GM12892 (cell line): ENCODE measurements at regions not wholly inside any gene's neighbourhood (a gene's known extent, or its start where the extent isn't known, plus 50 kb on each side); places are given as distances from the start of the nearest gene placed in this dataset.

Source experiments
- DNase-seq: peaks from one replicate; pipeline ENCODE4 v3.0.0; 2011; ENCODE audit not compliant: insufficient read length
- FAIRE-seq: peaks from 2 replicates; lab custom pipeline; 2011; peaks lifted over from hg19 to GRCh38; lab: Jason Lieb, UNC
- POLR2A ChIP-seq: IDR thresholded peaks from 2 replicates; pipeline ENCODE4 v1.6.1; 2011; ENCODE audit warnings: low read depth, low read length, control low read depth
- POLR2AphosphoS5 ChIP-seq: IDR thresholded peaks from 2 replicates; pipeline ENCODE4 v1.6.1; 2011; ENCODE audit warnings: low read depth, low read length, control low read depth
- TAF1 ChIP-seq: IDR thresholded peaks from 2 replicates; pipeline ENCODE4 v1.6.1; 2011; ENCODE audit warnings: low read depth, mild to moderate bottlenecking, control low read depth, low read length, borderline replicate concordance

DNA sequence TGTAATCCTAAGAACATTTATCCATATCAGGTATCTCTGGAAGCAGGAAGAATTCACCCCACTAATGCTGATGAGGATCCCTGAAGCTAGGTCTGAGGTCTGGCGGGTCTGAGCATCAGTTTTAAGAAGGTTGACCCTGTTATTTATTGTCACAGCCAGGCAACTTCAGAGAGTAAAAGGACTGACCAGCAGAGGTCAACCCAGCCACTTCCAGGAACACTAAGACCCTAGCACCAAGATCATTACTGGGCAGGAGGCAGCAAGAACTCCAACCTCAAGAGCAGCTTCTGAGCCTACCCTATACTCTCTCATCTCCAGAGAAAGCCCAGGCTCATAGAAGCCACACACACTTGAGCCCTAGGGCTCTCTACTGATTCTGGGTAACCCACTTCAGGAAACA, 901.4 kb downstream of the DCDC2C start:
- no peak for FAIRE-seq
- no peak for DNase-seq
- TF ChIP-seq POLR2AphosphoS5 (no peak), TAF1 (no peak), POLR2A (no peak)

DNA sequence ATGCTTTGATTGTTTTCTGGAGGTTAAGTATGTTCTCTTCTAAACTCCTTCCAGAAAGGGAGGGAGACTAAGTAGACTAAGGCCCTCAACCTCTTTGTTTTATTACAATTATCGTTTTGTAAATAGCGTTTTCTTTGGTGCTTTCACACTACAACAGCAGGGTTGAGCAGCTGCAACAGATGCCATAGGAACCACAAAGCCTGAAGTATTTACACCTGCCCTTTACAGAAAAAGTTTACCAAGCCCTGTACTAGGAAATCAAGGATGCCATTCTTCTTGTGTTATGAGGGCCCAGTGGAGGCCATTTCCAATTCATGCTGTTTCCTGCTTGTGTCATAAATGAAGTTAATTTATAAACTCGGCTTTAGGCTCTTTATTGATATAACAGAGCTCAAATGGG, 914.8 kb downstream of the DCDC2C start:
- no peak for TF ChIP-seq POLR2AphosphoS5
- no peak for TF ChIP-seq POLR2A
- TF ChIP-seq TAF1, result no peak
- DNase-seq (no peak), FAIRE-seq (no peak)

DNA sequence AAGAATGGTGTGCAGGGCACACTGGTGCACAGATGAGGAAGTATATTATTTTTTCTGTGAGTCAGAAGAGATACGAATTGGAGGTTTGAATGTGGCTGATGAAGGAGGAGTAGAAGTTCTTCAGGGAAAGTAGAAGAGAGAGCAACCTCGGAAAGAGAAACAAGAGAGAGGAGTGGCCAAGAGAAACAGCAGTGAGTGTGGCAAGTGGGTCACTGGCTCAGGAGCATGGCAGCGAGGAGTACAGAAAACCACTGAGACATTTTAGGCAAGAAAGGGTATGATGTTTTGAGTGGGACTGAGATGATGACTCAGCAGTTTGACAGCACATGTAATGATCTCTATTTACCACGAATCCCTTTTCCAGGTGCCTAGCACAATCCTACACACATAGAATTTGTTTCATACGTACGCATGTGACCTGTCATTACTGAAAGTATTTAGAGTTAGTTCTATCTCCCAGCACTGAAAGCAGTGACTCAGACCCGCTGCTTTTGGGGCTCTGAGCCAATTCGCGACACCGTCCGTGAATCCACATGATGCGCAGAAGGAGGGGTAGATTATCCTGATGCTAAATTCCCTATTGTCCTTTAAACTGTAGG, 915.4 kb downstream of the DCDC2C start:
- no peak for FAIRE-seq
- no peak for DNase-seq
- TF ChIP-seq POLR2A (no peak), POLR2AphosphoS5 (no peak), TAF1 (no peak)

DNA sequence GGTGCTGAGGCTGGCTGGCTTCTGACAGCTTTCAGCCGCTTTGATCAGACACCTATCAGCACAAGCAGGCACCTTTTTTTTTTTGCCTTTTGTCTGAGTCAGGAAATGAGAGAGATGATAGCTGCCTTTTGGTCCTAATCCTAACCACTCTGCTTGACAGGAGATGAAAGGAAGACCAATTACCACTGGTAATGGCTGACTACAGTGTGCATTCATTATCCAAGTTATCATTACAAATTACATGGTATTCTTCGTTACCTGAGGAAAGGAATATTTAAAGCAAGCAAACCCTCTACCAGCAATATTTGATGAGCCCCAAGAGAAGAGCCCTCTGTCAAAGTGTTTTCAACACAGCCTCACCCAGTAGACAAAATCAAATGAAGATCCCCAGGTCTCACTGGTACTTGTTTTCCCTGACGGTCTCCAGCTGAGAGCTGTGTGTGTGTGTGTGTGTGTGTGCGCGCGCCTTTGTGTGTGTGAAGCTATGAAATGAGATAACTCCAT, 925.7 kb downstream of the DCDC2C start:
- DNase-seq, result no peak
- no peak for TF ChIP-seq POLR2AphosphoS5
- TF ChIP-seq TAF1, result no peak
- TF ChIP-seq POLR2A, result no peak
- no peak for FAIRE-seq

DNA sequence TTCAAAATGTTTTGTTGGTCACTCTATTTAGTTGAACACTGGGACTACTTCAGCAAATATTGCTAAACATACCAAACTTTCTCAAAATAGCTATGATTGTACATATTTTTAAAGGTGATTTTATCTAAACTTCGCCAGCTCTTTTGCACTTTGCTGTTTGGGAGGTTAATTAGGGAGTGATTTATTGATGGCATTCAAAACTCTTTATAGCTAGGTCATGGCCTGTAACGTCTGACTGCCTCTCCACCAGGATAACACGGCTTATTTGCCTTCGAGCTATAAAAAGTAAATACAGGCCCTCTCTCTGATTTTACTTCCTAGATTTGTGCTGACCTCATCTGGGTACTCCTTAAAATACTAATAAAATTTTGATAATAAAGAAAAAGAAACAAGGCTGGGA, 931.9 kb downstream of the DCDC2C start:
- DNase-seq, result no peak
- TF ChIP-seq POLR2AphosphoS5 (no peak), POLR2A (no peak), TAF1 (no peak)
- FAIRE-seq, result no peak

DNA sequence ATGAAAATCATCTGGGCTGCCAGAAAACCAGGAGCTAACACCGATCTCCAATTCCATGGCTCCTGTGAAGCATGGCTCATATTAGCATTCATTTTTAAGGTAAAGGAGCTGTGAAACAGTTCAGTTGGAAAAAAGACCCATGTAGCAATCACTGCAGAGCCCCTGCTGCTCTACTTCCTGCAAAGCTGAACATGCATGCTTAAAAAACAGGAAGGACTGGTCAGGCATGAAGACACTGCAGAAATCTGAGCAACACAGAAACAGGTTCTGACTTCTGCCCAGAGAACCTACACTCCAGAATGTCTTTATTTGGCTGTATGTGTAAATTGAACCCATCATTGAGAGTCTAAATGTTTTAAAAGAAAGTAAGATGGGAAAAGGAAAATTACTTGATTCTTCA, 950.6 kb downstream of the DCDC2C start:
- DNase-seq (no peak), FAIRE-seq (no peak)
- no peak for TF ChIP-seq TAF1
- TF ChIP-seq POLR2AphosphoS5, result no peak
- no peak for TF ChIP-seq POLR2A

DNA sequence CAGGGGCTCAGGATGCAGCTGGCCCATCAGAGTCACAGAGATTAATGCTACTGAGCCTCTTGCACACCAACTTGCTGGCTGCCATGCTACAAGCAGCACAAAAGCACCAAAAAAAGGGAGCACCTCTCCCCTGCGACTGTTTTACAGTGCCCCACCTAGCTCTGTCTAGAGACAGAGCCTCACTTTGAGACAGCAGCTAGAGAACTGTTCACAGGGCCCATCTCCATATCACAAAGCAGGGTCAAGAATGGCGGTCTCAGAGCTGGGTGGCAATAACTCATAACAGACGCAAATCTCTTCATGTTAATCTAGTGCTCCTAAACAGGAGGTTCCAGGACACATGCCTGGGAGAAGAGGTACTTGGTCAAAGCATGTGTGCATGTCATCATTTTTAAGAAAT, 953.0 kb downstream of the DCDC2C start:
- TF ChIP-seq POLR2AphosphoS5, result no peak
- no peak for TF ChIP-seq TAF1
- no peak for TF ChIP-seq POLR2A
- no peak for DNase-seq
- FAIRE-seq, result no peak

DNA sequence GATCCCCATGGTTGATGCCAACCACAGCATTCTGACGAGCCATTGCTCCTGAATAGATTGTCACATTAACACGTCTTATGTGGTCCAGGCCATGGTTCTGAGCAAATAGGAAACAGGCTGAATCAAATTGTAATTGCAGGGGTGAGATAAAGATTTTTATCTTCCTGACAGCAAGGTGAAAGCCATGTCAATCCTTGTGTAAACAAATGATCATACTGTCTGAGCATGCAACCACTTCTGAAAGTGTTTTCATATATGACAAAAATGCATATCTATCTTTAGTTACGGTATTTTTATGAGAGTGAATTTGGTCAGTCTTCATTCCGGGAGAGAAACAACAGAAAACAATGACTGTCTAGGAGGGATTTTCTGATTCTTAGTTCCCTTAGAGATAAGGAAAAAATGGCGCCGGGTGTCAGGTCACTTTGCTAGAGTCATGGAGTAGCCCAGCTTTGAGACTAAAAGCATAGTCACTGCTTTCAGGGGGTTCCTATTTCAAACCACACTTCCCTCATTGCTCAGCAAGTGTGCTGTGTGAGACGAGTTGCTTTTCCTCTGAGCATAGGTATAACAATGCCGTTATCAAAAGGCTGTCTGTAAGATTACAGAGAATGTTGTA, 958.9 kb downstream of the DCDC2C start:
- FAIRE-seq (no peak), DNase-seq (no peak)
- no peak for TF ChIP-seq POLR2A
- no peak for TF ChIP-seq TAF1
- TF ChIP-seq POLR2AphosphoS5, result no peak

DNA sequence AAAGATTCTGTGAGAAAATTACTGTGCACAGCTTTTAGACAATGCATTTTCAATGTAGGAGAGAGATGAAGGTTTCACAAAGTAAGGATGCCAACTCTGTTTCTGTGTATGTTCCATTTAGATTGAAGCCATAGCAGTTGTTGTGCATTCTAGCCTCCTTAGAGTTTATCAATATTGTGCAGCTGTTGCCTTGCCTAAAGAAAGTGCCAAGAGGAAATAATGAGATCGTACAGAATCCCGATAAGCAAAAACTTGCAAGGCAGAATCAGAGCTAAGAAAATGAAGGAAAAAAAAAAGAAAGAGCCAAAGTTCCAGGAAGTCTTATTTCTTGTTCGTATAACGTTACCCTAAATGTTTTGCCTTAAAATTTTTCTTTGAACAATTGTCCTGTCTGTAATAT, 965.0 kb downstream of the DCDC2C start:
- DNase-seq (no peak), FAIRE-seq (no peak)
- TF ChIP-seq POLR2AphosphoS5 (no peak), TAF1 (no peak), POLR2A (no peak)

DNA sequence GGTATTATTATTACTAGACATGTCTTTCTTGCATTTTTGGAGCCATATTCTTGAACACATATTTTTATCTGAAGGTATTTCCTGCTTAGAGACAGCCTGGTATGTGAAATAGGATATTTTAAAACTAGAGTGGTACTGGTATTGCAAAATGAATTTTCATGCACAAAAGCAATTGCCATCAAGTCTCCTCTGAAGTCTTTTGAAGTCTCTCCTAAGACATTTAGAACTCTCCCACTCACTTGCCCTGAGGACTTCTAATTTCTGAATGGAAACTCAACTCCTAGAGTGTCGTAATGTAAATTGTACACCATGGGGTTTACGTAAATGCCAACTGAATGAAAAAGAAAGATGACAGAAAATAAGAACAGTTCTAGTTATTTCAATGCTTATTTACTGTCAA, 967.0 kb downstream of the DCDC2C start:
- FAIRE-seq, result no peak
- DNase-seq, result no peak
- no peak for TF ChIP-seq POLR2AphosphoS5
- TF ChIP-seq POLR2A, result no peak
- no peak for TF ChIP-seq TAF1

DNA sequence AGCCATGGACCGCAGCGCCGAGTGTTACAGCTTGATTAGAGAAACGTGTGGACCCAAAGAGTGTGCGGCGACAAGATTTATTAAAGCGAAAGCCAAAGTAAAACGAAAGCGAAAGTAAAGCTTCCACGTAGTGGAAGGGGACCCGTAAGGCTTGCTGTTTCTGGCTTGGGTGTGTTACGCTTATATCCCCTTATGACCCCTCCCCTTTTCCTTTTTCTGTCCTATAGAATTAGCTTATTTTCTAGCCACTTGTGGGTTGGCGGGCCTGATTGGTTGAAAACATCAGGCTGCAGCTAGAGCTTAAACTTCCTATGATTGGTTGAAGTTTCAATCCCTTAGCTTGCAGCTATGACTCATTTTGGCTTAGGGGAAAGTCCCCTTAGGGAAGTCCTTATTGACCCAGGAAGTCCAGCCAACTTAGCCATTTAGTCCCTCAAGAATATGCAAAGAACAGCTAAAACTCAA, 969.7 kb downstream of the DCDC2C start:
- no peak for FAIRE-seq
- TF ChIP-seq TAF1 (no peak), POLR2AphosphoS5 (no peak), POLR2A (no peak)
- no peak for DNase-seq

DNA sequence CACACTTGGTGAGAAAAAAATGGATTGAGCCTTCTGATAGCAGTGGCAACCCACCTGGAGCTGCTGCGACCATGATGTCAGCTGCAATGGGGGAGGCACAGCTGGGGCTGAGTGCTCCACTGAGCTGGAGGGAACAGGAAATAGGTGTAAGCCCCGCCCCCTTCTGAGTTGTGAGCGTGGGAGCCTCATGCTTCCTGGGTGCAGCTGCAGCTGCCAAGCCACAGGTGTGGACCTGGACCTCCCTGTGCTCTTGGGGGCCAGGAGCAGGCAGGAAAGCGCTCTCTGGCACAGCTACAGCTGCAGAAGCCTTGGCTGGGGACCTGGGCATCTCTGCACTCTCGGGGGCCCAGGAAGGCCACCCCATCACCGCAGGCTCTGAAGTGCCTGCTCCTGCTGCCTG, 970.6 kb downstream of the DCDC2C start:
- DNase-seq (no peak), FAIRE-seq (no peak)
- TF ChIP-seq POLR2A, result no peak
- TF ChIP-seq POLR2AphosphoS5, result no peak
